ENCODE measurements at regions not wholly inside any gene's neighbourhood (a gene's known extent, or its start where the extent isn't known, plus 50 kb on each side); places are given as distances from the start of the nearest gene placed in this dataset.
A peak's percentile ranks its signal among the peaks of the same experiment; 100 is the strongest.
"Not testable (repeated sequence)": the region's sequence is repeated elsewhere in the genome, so short reads cannot be mapped to it uniquely, and the experiment has no call there.

DNA sequence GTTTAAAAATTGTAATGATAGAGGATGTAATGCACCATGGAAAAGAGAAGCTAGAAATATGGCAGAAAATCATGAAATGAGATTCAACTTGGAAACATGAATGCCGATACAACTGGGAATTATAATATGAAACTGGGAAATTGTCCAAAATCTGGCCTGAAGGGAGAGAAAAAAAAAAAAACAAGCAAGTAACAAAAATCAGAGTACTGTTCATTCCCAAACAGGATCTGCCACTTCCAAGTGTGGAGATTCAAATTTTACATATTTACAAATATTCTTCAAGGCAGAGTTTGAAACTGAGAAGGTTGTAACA, 56.6 kb upstream of the MOCS2 start:
- H3K4me1 ChIP-seq, result peaks cover 0 to 31% (median 3%) of the 10 kb centered on the region in 4 donors
- intact Hi-C loops (cut with DNase I; ENCODE audit: low total_unique reads) (no loop called here), in situ Hi-C loops (cut with MboI; ENCODE audit: low pct_ligation_motif_present in 1 of 4, low pct_unique_long_range_greater_than_20kb in 1 of 4, low sequenced_read_pairs in 3 of 4) (loop anchor here in 3 of 4 donors (25.0 kb wide), 2 partner anchors 271 to 1071 kb away; no protein-coding TSS in a partner anchor)
- WGBS, 2 donors (ENCODE audit: low coverage in 1 of 2), result 44 to 52% methylated on average over 1 of the region's 1 CpG
- H3K27me3 ChIP-seq, result no peaks in the 10 kb centered on the region
- DNase-seq, result no peak
- H3K4me3 ChIP-seq, result no peak overlapping the region
- TF ChIP-seq, protein P1, sequence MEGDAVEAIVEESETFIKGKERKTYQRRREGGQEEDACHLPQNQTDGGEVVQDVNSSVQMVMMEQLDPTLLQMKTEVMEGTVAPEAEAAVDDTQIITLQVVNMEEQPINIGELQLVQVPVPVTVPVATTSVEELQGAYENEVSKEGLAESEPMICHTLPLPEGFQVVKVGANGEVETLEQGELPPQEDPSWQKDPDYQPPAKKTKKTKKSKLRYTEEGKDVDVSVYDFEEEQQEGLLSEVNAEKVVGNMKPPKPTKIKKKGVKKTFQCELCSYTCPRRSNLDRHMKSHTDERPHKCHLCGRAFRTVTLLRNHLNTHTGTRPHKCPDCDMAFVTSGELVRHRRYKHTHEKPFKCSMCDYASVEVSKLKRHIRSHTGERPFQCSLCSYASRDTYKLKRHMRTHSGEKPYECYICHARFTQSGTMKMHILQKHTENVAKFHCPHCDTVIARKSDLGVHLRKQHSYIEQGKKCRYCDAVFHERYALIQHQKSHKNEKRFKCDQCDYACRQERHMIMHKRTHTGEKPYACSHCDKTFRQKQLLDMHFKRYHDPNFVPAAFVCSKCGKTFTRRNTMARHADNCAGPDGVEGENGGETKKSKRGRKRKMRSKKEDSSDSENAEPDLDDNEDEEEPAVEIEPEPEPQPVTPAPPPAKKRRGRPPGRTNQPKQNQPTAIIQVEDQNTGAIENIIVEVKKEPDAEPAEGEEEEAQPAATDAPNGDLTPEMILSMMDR (IDR thresholded peaks at IDR 0.05), result no peak
- TF ChIP-seq POLR2AphosphoS5 (IDR thresholded peaks at IDR 0.05) (no peak), EP300 (IDR thresholded peaks at IDR 0.05; ENCODE audit: low read depth) (no peak), POLR2A (IDR thresholded peaks at IDR 0.05) (no peak)
- H3K27ac ChIP-seq, result peak overlapping the region in 1 of 4 donors; percentile 34
- H3K9me3 ChIP-seq, result no peaks in the 10 kb centered on the region
- H3K36me3 ChIP-seq, result no peaks in the 10 kb centered on the region

DNA sequence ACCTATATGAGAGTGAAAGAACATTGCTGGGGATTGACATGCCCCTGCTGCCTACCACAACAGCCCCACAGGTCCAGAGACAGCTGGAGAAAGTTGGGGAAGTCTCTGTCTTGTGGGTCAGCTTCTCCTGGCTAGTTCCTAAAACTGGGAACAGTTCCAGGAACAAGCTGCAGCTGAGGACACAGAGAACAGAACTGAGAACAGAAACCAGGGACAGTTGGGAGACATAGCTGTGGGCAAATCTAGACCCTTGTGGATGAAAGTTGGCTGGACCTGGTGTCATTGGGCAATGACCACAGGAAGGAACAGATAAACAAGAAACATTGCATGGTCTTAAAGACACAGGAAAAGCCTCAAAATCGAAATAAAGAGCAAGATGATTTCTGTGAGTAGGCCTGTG, 58.3 kb upstream of the MOCS2 start:
- H3K27ac ChIP-seq, result peak overlapping the region in 3 of 4 donors; percentile 34 to 53 (median 35)
- WGBS, 2 donors (ENCODE audit: low coverage in 1 of 2), result 35 to 78% methylated on average over 1 of the region's 1 CpG
- no peak overlapping the region for H3K4me3 ChIP-seq
- no peaks in the 10 kb centered on the region for H3K36me3 ChIP-seq
- intact Hi-C loops (cut with DNase I; ENCODE audit: low total_unique reads) (no loop called here), in situ Hi-C loops (cut with MboI; ENCODE audit: low pct_ligation_motif_present in 1 of 4, low pct_unique_long_range_greater_than_20kb in 1 of 4, low sequenced_read_pairs in 3 of 4) (loop anchor here in 3 of 4 donors (25.0 kb wide), 2 partner anchors 269 to 1069 kb away; no protein-coding TSS in a partner anchor)
- H3K9me3 ChIP-seq, result no peaks in the 10 kb centered on the region
- DNase-seq, result peak; percentile 31
- peaks cover 0 to 31% (median 3%) of the 10 kb centered on the region in 4 donors for H3K4me1 ChIP-seq
- H3K27me3 ChIP-seq, result no peaks in the 10 kb centered on the region
- TF ChIP-seq, protein P1 (IDR thresholded peaks at IDR 0.05), result no peak
- no peak for TF ChIP-seq EP300 (IDR thresholded peaks at IDR 0.05; ENCODE audit: low read depth)
- no peak for TF ChIP-seq POLR2A (IDR thresholded peaks at IDR 0.05)
- TF ChIP-seq POLR2AphosphoS5 (IDR thresholded peaks at IDR 0.05), result peak; percentile 10 to 65 (median 34)

DNA sequence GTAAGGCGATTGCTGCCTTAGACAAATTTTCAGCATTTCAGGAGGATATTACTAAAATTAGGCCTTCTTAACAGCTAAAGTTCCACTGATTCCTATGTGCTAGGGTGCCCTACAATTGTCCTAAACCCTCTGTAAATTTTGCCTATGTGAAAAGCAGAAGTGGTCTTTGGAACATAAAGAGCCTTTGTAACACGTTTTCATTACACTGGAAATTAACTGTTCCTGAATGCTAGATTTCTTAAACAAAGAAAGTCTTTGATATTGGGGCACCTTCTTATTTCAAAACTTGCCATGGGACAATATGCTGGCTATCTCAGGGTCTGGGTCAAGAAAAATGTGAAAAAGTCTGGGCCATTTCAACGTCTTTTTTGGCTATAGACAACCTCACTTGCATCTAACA, 60.4 kb upstream of the MOCS2 start:
- no peak overlapping the region for H3K27ac ChIP-seq
- no peaks in the 10 kb centered on the region for H3K9me3 ChIP-seq
- H3K4me1 ChIP-seq, result peaks cover 0 to 24% (median 3%) of the 10 kb centered on the region in 4 donors
- no peak overlapping the region for H3K4me3 ChIP-seq
- intact Hi-C loops (cut with DNase I; ENCODE audit: low total_unique reads) (loop anchor here (10.0 kb wide), 1 partner anchor 1065 kb away; no protein-coding TSS in a partner anchor), in situ Hi-C loops (cut with MboI; ENCODE audit: low pct_ligation_motif_present in 1 of 4, low pct_unique_long_range_greater_than_20kb in 1 of 4, low sequenced_read_pairs in 3 of 4) (loop anchor here in 3 of 4 donors (25.0 kb wide), 2 partner anchors 267 to 1067 kb away; no protein-coding TSS in a partner anchor)
- H3K36me3 ChIP-seq, result no peaks in the 10 kb centered on the region
- no peak for TF ChIP-seq POLR2A (IDR thresholded peaks at IDR 0.05)
- TF ChIP-seq, protein P1 (IDR thresholded peaks at IDR 0.05), result no peak
- TF ChIP-seq POLR2AphosphoS5 (IDR thresholded peaks at IDR 0.05), result no peak
- no peak for TF ChIP-seq EP300 (IDR thresholded peaks at IDR 0.05; ENCODE audit: low read depth)
- no peak for DNase-seq
- 52 to 61% methylated on average over 3 of the region's 3 CpGs for WGBS, 2 donors (ENCODE audit: low coverage in 1 of 2)
- H3K27me3 ChIP-seq, result no peaks in the 10 kb centered on the region

DNA sequence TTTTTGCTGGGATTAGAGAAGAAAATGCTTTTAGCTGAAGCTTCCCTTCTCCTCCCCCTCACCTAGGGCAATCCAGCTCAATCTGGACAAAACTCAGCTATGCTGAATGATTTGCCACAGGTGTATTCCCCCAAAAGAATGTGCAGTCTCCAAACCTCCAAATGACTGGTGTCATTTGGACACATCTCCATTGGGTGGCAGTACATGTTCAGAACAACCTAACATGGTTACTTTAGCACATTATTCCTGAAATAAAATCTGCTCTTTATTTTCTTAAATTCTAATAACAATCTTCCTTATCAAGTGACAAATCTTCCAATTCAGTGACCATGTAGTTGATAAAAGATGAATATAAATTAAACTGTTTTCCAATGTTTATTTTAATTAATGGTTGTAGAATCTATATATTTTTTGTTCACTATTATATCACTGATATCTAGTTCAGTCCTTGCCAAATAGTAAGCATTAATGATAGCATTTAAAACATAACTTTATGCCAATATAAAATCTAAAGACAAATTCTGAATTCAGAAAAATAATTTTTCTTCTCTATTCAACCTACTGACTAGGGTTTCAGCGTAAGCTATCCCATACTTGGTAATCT, 61.3 kb upstream of the MOCS2 start:
- in situ Hi-C loops (cut with MboI; ENCODE audit: low pct_ligation_motif_present in 1 of 4, low pct_unique_long_range_greater_than_20kb in 1 of 4, low sequenced_read_pairs in 3 of 4) (loop anchor here in 3 of 4 donors (25.0 kb wide), 2 partner anchors 266 to 1066 kb away; no protein-coding TSS in a partner anchor), intact Hi-C loops (cut with DNase I; ENCODE audit: low total_unique reads) (loop anchor here (10.0 kb wide), 1 partner anchor 1064 kb away; no protein-coding TSS in a partner anchor)
- Histone ChIP-seq H3K9me3 (no peaks in the 10 kb centered on the region), H3K4me3 (no peak overlapping the region), H3K27me3 (no peaks in the 10 kb centered on the region), H3K36me3 (no peaks in the 10 kb centered on the region), H3K4me1 (peaks cover 0 to 24% (median 3%) of the 10 kb centered on the region in 4 donors), H3K27ac (no peak overlapping the region)
- peak; percentile 15 for DNase-seq
- 71 to 93% methylated on average over 1 of the region's 1 CpG for WGBS, 2 donors (ENCODE audit: low coverage in 1 of 2)
- TF ChIP-seq, protein P1 (IDR thresholded peaks at IDR 0.05), result peak; percentile 41 to 62 (median 56)
- TF ChIP-seq POLR2AphosphoS5 (IDR thresholded peaks at IDR 0.05), result no peak

DNA sequence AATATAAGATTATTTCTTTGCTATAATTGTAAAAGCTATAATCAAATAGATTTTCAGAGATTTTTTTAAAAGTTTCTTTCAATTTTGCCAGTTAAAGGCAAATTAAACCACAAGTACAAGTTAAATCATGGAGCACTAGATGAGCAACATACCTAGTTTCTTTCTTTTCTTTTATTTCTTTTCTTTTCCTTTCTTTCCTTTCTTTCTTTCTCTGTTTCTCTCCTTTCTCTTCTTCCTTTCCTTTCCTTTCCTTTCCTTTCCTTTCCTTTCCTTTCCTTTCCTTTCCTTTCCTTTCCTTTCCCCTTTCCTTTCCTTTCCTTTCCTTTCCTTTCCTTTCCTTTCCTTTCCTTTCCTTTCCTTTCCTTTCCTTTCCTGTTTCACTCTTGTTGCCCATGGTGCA, 62.5 kb upstream of the MOCS2 start:
- in situ Hi-C loops (cut with MboI; ENCODE audit: low pct_ligation_motif_present in 1 of 4, low pct_unique_long_range_greater_than_20kb in 1 of 4, low sequenced_read_pairs in 3 of 4) (loop anchor here in 3 of 4 donors (25.0 kb wide), 2 partner anchors 265 to 1065 kb away; no protein-coding TSS in a partner anchor), intact Hi-C loops (cut with DNase I; ENCODE audit: low total_unique reads) (loop anchor here (10.0 kb wide), 1 partner anchor 1063 kb away; no protein-coding TSS in a partner anchor)
- H3K4me3 ChIP-seq, H3K27ac ChIP-seq, H3K27me3 ChIP-seq, H3K36me3 ChIP-seq, DNase-seq, H3K9me3 ChIP-seq: not testable (repeated sequence)
- peaks cover 0 to 20% (median 3%) of the 10 kb centered on the region in 4 donors for H3K4me1 ChIP-seq
